NT2/D1 (cell line): ENCODE measurements at regions not wholly inside any gene's neighbourhood (a gene's known extent, or its start where the extent isn't known, plus 50 kb on each side); places are given as distances from the start of the nearest gene placed in this dataset.

Experiments
- SUZ12 ChIP-seq: IDR thresholded peaks from 2 replicates; pipeline ENCODE4 v1.6.1; 2011; ENCODE audit not compliant: insufficient read length, insufficient read depth; ENCODE audit errors: extremely low read depth
- YY1 ChIP-seq: IDR thresholded peaks from 2 replicates; pipeline ENCODE4 v1.6.1; 2011; ENCODE audit not compliant: insufficient read length, insufficient read depth
- ZNF274 ChIP-seq: IDR thresholded peaks from 2 replicates; pipeline ENCODE4 v1.6.1; 2011; ENCODE audit warnings: mild to moderate bottlenecking, low read depth, low read length

- TF ChIP-seq ZNF274 (no peak), SUZ12 (no peak), YY1 (no peak)
Measured at GRCh38 chr17:13958773-13959172, 110.5 kb upstream of the COX10 start.
